SH-SY5Y (cell line): ENCODE measurements at regions not wholly inside any gene's neighbourhood (a gene's known extent, or its start where the extent isn't known, plus 50 kb on each side); places are given as distances from the start of the nearest gene placed in this dataset.

ENCODE experiments used
- GATA2 ChIP-seq: IDR thresholded peaks from 2 replicates; pipeline ENCODE4 v1.6.1; 2011; ENCODE audit warnings: mild to moderate bottlenecking, low read depth, low read length
- GATA3 ChIP-seq: IDR thresholded peaks from 2 replicates; pipeline ENCODE4 v1.6.1; 2011; ENCODE audit warnings: low read depth, mild to moderate bottlenecking, low read length, moderate library complexity

DNA sequence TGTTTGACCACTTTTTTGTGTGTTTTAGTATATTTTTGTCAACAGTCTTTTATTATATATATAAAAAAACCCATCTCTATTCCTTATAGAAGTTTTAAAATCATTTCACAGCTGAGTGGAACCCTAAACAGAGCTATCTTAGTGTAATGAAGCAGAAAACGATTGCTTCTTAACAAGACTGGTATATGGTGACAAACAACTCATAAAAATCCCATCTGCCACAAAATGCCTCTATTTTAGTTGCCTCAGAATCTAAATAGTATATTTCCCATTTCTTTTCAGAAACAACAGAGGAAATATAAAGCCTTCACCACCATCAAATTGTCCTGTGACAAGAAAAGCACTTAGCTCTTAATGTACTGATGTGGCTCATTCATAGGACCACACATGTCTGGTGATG, 322.4 kb downstream of the ATP23 start:
- TF ChIP-seq GATA2 (no peak), GATA3 (no peak)
